Stimulated activated CD8-positive, alpha-beta memory T cell treated with anti-CD3 and anti-CD28 coated beads, Interleukin-15, amount 100 ng/mL, for 48 hours (primary cell): ENCODE measurements at regions not wholly inside any gene's neighbourhood (a gene's known extent, or its start where the extent isn't known, plus 50 kb on each side); places are given as distances from the start of the nearest gene placed in this dataset.

ENCODE experiments used
- DNase-seq, 2 donors: peaks; one replicate each; pipeline ENCODE4 v3.0.0-alpha.2; 2020; ENCODE audit warnings: low read depth in 2 of 2

DNA sequence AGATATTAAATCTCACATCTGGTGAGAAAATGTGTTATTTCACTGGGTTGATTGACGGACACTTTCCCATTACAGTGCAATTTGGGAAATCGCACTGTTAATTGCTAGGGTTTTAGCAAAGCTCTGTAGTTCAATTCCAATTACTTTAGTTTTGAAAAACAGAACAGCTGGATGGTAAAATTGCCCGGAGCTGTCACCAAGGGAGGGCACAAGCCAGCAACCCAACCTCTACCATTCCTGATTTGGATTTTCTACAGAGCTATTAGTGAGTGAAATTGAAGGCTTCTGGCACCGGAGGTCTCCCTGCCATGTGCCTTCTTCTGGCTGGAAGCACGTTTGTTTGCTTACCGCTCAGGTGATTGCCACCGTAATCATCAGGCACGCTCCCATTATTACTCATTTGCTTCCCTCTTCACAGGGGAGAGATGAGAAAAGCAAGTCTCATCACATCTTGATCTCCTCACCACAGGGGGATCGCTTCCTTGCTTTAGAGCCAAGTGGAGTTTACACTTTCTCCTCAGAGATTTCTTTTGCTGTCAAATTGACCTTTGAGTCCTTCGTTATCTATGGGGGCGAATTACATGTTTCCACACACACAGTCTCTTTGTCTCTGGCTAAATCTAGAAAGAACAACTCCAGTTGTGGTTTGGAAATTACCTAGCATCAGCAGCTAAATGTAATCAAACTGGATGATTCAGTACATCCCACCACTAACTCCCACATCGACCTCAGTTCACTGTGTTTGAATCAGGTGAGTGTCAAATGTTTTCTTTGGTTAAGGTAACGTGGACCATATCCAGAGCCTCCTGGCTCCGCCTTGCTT lies 421.7 kb upstream of the GOLIM4 start:
- DNase-seq, result no peak

DNA sequence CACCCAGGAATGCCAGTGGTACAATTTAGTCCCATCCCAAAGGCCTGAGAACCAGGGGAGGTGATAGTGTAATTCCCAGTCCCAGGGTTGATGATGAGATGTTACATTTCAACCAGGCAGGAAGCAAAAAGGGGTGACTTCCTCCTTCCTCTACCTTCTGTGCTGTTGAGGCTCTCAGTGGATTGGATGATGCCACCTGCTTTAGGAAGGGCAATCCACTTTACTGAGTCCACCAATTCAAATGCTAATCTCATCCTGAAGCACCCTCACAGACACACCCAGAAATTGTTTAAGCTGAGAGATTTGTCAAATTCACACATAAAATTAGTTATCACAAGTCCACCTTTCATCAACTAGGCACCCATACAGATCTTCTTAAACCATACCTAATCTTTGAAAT lies 418.5 kb upstream of the GOLIM4 start:
- no peak for DNase-seq

DNA sequence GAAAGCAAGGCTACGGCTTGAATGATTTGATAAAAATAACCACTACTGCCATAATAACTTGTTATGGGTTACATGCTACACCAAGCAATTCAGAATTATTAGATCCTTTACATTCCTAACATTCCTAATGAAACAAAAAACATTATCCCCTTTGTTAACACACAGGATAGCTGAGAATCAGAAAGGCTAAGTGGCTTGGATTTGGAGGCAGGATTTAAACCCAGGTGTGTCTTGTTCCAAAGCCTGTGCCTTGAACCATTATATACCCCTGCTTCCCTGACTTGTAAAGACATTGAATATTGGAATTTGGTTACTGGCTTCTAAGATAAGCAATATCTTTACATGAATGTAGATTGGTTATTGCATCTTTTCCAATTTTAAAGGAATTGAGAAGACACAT lies 417.1 kb upstream of the GOLIM4 start:
- no peak for DNase-seq

DNA sequence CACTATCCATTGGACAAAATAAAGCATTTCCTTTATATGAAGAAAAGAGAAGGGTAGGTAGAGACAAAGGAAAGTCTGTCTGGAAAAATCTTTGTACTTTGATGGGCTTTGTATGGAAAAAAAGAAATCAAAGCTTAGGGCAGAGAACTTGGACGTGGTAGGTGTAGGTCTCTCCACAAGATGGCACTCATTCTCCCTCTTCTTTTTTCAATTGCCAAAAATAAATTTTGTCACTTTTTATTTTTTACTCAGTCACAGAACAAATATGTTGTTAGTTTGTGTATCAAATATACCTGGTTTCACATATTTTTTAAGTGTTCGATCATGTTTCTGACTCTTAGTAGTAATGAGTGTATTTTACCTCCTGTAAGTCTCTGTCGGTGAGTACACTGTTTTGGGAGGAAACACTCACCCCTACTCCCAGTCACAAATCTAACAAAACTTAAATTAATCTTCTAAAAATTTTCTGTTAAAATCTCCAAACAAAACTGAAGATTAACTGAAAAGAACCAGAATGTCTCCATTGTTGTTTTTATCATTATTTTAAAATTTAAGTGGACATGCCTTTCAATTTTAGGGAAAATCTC lies 415.8 kb upstream of the GOLIM4 start:
- no peak for DNase-seq

DNA sequence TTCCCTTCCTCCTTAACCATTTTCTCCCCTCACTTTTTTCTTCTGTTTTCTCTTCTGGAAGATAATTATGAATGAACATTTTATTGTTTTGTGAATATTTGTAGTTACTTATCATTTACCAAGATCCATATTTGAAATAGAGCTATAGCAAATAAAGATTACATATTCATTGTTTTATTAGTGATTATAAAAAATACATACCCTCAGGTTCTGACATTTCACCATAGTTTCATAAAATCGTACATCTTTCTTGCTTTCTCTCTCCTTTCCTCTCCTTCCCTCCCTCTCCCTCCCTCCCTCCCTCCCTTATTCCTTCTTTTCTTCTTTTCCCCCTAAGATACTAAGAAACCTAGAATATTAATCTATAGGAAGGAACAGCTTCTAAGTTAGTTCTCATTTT lies 410.9 kb upstream of the GOLIM4 start:
- no peak for DNase-seq

DNA sequence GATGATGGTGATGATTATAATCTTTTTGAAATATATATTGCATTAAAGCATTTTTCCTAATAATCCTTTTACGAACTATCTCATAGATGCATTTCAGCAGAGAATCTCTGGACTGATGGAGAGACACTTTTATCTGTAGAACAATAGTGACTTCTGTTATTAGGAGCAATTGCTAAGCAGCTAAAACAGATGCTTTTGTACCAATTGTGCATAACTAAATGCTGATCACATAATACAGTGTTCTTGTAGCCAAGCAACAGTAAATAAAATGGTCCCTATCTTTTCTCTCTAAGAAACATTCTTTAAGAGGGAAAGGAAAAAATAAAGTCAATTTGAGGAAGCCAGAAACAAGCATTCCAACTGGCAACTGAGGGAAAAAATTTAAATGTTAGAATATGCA lies 405.8 kb upstream of the GOLIM4 start:
- no peak for DNase-seq

DNA sequence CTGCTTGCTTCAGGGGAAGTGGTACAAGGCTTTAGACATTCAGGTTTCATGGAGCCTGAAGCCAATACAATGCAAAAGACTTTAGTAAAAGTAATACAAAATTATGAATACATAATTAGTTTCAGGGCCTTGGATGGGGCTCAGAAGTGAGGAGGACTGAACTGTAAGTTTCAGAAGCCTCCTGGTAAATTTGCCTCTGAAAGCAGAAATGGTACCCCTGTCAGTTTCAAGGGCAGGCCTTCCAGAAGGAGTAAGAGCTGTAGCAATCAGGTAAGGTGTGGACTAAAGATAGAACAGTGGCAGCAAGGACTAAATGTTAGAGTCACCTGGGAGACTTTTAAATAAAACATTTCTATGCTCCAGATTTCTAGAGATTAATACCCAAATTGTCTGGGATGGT lies 402.5 kb upstream of the GOLIM4 start:
- DNase-seq, result no peak

DNA sequence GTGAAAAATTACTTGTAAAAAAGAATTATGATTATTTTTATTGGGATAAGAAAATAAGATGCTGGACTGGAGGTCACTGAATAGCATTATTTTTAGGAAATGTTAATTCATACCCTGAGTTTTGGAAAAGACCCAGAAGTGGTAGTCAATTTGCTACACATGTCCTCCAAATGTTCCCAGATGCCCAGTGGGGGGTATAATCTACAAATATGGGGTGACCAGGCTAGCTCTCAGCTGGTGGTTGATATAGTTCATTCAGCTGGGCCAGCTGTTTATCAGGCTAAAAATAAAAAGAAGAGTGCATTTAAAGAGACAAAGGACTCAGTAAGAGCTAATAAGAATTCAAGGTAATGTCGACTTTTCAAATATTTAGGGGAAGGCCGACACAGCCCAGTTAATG lies 402.0 kb upstream of the GOLIM4 start:
- no peak for DNase-seq

DNA sequence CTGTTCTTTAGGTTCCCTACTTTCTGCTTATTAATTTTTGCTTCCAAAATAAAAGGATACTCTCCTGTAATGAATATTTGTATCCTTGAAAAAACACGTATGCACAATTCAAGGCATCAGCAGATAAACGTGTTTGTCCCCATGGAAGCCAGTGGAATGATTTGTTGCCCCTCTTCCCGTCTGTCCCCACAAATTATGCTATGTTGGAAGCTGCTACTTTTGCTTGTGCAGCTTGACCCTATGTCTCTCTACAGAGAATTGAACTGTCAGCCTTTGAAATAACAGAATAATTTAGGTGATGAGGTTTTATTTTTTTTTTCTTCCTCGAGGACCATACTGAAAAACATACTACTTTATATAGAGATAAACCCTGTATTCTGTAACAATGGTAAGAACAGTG lies 401.5 kb upstream of the GOLIM4 start:
- DNase-seq, result no peak

DNA sequence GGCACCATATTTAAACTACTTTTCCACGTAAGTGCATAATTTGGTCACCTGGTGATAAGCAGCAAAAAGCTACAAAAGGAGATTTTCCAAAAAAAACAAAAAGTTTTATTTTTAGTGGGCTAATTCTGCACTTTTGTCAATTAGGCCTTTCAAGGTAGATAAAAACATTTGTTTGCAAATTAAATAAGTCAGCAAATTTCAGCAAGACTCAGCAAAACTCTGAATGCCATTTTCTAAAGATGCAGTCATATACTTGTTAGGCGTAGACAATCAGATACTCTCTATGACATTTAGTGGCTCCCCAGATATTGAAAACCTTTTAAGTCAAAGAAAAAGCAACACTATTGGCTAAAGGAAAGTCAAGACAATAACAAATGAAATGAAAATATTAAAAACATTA lies 400.2 kb upstream of the GOLIM4 start:
- DNase-seq, result no peak

DNA sequence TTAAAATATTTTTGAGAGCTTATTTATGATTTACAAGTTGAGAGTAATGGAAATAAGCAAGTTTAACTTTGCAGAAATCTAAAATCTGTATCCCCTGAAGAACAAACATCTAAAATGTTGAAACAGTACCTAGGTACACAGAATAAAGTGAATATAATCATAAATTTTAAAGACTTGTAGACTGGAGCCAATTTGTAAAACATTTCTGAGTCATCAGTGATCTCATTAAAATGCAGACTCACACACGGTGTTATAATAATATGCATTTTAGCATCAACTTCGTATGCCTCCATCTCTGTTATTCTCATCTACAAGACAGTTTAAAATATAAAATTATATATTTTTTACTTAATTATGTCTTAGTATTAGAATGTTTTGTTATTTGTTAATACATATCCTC lies 399.5 kb upstream of the GOLIM4 start:
- no peak for DNase-seq

DNA sequence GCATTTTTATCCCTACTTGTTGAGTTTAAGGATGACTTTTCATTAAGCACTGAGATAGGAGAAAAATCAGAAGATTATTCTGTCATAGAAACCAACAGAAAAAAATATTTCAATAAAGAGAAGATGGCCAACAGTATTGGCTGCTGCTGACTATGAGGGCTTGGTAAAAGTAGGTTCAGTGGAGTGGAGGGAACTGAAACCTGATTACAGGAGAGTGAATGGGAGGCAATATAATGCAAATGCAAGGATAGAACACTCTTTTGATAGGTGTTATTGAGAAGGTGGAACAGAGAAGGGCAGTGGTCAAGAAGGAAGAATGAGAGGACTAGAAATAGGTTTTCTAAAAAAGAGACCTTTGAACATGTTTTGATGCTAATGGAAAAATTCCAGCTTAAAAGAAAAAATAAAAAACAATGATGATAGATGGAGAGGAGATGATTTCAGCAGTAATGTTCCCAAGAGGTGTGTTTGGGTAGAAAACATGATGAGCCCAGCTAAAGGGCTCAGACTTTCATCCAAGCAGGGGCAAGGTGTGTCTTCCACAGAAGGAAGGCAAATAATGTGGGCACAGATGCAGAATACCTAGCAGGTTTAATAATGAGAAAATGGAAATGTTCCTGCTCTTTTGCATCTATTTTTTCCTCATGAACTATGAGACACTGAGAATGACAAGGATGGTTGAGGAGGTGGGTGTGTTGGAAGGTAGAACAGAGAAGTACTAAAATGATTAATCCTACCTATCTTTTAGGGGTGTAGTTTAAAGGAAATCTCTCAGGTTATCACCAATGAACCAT lies 397.9 kb upstream of the GOLIM4 start:
- DNase-seq, result no peak

DNA sequence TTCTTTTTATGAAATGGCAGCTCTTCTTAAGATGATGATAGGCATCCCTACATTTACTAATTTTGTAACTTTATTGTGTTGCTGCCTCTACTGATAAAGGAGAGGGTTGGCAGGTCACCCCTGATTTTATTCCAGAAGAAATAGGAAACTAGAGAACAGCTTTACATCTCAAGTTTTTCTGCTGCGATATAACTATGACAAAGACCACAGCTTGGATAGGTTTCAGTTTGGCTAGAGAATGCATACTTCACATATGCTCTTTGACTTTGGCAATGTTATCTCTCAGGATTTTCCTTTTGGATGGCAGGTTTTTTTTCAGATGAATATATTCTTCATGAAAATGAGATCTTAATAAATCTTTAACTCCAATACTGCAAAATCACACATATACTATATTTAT lies 395.3 kb upstream of the GOLIM4 start:
- no peak for DNase-seq

DNA sequence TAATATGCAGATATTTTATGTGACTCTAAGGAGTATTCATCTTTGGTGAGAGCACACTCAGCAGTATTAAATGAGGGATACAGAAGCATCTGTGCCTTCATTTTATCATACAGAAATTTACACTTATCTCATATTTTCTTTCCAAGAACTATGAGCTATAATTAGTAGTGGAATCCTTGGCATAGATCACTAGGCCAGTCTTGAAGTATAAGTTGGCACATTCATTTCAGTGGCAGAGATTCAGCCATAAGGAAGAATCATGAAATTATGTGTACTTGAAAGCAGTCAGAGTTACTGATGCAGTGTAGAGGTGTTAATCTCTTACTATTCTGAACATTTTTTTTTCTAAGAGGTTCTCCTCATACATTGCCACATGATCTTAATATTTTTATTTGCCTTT lies 393.6 kb upstream of the GOLIM4 start:
- DNase-seq, result no peak

DNA sequence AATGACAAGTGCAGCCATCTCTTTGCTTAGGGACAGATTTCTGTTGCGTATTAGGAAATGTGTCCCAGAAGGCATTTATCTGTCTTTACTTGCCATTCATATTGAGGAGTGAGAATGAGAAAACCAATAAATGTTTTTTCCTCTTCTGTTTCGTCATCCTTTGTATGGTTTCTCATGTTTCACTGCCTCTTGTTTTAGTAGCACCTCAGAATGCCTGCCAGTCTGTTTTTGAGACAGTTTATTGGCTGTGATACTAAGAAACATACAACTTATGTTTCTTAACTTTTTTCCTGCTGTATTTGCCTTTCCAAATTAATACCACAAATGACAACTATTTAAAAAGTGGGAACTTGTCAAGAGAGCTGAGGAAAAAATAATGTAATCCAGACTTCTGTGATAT lies 390.2 kb upstream of the GOLIM4 start:
- no peak for DNase-seq

DNA sequence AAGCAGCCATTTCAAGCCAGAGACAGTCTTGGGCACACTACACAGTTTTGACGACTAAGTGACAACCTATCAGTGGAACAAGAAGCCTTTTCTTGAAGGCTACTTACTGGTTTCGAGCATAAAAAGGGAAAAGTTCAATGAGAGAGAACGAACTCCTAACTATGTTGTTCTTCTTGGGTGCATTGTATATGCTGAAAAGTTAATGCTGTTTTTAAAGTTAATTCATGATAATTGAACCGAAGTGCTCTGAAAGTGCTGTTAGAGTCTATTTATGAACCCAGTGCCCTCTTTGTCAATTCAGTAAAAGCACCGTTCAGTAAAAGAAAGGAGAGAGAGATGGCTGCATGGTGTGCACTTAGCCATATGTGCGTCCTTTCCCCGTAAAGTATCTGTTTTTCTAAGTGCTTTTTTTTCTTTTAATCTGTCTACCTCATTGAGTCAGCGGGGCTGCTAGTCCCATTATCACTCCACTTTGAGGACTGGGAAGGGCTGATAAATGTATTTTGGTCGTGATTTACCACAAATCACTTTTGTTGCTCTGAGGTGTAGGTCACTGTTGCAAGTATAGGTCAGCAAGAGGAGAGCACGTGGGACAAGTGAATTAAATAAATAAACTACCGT lies 380.7 kb upstream of the GOLIM4 start:
- no peak for DNase-seq

DNA sequence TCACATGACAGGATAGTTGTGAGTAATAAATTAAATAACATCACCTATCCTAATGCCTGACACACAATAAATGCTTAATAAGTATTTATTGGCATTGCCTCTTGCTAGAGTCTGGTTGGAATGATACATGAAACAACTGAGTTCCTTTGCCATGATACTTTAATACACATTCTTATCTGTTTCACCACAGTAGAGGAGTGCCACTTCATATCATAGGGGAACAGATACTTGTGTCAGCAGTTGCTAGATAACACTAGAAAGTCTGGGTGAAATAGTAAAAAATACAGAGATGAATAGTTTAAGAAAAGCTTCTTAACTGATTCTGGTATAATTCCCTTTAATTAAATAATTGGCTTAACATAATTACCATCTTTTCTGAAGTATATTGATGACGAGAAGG lies 380.0 kb upstream of the GOLIM4 start:
- no peak for DNase-seq

DNA sequence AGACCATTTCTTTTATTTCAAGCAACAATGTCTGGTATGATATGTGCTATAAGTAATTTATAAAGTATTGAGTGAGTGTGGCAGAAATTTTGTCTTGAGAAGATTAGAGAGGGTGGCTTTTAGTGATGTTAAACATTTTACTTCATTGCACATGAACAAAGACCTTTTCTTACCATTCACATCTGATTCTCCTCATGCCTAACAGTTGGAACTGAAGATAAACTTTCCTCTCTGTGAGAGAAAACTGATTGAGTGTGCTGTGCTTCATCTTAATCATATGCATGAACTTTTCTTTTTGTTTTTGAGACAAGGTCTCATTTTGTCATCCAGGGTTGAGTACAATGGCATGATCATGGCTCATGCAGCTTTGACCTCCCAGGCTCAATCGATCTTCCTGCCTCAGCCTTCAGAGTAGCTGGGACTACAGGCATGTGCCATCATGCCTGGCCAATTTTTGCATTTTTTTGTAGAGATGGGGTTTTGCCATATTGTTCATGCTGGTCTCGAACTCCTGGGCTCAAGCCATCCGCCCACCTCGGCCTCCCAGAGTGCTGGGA lies 377.7 kb upstream of the GOLIM4 start:
- no peak for DNase-seq

DNA sequence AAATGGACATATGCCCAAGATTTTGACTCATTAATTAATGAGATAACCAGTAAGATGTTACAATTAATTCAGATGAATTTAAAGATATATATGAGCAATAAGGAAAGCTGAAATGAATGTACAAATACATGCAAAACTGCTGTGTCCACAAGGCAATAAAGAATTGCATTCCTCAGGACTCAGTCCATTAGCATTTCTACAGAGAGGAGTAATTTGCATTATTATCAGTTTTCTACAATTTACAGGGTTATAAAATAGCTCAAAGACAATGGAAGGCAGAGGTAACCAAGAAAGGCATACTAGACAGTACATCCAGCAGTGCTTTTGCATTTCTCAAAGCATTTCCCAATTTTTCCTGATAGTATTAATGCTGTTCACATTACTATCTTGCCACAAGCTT lies 377.1 kb upstream of the GOLIM4 start:
- no peak for DNase-seq

DNA sequence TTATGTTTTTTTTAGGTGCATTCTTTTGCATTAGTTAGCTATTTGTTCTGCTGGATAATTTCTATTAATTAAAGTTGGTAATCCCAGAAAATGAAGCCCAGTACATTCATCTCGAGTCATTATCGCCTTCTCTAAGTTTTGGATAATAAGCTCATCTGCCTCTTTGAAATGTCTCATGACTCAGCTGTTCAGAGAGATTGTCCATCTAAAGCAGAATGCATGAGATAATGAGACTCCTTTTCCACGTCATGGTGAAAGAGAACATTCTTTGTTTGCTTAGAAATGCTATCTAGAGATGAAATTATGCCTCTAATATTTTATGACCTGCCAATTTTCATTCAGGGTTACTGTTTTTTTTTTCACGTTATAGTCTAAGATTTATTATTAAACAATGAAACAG lies 374.7 kb upstream of the GOLIM4 start:
- no peak for DNase-seq

DNA sequence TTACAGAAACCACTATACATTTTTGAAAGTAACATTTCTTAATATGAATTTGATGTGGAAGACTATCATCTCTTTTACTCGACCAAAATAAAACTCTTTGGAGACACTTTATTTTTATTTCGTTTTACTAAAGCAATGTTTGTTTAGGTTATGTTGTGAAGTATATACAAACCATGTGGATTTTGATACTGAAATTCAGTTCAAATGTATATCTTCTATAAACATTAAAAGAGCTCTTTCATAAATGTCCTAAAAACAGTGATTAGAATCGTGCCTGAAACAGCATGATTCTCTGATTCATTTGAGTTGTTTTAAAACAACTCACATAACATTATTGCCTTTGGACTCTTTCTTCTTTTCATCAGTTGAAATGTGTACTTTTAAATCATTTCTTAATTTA lies 373.7 kb upstream of the GOLIM4 start:
- no peak for DNase-seq

DNA sequence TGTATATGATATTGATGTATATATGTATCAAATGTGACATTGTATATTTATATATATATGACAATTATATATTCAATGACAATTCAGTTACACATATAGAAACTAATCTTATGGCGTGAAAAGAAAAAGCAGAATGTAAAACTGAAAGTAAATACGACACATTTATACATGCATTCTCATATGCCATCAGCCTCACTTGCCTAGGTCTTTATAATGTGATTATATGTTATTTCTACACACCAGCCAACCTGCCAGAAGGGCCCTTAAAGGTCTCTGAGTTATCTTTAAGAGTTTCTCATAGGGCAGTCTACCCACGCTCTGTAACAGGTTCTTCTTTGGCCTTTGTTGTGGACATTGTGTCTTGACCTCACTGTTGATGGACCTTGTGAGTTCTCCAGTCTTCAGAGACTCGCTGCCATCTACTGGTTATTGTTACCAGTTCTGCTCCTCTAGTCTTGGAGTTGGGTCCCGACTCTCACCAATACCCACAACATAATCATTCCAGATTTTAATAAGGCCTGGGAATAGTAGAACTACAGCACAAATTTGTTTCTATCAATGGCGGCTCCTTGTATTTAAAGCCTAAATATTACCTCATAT lies 371.5 kb upstream of the GOLIM4 start:
- DNase-seq, result no peak
